ENCODE measurements at regions not wholly inside any gene's neighbourhood (a gene's known extent, or its start where the extent isn't known, plus 50 kb on each side); places are given as distances from the start of the nearest gene placed in this dataset.

DNA sequence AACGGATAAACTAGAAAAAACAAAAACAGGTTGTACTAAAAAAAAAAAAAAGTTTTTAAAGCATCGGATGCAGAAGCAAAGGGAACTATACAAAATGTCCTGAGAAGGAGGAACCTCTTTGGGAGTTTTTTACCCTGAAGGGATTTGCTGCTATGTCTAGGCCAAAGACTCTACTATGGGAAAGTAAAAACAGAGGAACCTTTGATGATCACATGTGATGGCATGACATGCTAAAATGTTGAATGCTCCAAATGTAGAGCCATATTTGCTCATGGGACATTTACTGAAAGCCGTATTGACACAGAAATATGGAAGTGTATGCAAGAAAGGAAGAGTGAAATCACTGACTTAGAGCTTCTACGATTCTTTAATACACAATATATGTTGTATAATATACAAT lies 992.0 kb upstream of the ZEB2 start:
- DNase-seq = no peak

GRCh38 chr2:145503511-145503910 lies 983.6 kb upstream of the ZEB2 start:
- no peak for DNase-seq

DNA sequence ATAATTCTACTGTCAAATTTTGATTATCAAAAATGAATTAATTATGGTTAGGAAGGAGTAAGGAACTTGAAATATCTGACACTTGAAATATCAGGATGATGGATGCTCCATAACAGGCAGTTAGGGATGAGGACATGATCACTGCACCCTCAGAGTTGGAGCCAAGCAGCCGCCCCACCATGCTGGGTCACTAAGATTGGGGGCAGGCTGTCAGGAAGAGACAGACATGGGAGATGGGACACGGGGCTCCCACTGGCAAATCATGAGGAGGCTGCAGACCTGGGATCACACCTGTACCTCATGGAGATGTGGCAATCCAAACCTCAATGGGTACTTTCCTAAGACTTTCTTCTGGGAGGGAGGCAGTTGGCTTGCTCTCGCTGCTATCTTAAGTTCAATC lies 982.0 kb upstream of the ZEB2 start:
- DNase-seq = no peak

GRCh38 chr2:145495590-145495989 lies 975.7 kb upstream of the ZEB2 start:
- DNase-seq = no peak

- DNase-seq = no peak
These were observed 974.5 kb upstream of the ZEB2 start for GRCh38 chr2:145494441-145494840.

GRCh38 chr2:145488571-145488970 lies 968.7 kb upstream of the ZEB2 start:
- no peak for DNase-seq

GRCh38 chr2:145484448-145485097 lies 964.7 kb upstream of the ZEB2 start:
- peak in 1 of 2 experiments; percentile 2 for DNase-seq

GRCh38 chr2:145483854-145484253 lies 963.9 kb upstream of the ZEB2 start:
- no peak for DNase-seq

DNA sequence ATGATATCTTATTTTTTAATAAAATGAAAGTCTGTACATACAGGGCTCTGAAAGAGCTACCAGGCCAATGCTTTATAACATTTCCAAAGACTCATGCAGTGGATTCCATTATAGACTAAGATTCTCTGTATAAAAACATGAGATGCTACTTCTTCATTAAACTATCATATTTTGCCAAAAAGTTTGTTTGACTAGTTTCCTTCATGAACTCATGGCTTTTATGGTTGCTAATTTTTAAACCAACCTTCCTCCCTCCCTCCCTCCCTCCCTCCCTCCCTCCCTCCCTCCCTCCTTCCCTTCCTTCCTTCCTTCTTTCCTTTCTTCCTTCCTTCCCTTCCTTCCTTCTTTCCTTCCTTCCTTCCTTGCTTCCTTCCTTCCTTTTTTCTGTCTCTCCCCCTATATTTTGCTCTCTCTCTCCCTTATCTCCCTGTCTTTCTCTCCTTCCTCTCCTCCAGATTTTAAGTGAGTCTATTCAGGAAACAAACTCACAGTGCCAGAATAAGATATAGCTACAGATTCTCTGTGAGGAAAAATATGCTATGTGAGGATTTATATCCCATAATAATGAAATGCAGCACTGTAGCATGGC lies 961.5 kb upstream of the ZEB2 start:
- DNase-seq = no peak

GRCh38 chr2:145464866-145465265 lies 944.9 kb upstream of the ZEB2 start:
- DNase-seq = no peak

DNA sequence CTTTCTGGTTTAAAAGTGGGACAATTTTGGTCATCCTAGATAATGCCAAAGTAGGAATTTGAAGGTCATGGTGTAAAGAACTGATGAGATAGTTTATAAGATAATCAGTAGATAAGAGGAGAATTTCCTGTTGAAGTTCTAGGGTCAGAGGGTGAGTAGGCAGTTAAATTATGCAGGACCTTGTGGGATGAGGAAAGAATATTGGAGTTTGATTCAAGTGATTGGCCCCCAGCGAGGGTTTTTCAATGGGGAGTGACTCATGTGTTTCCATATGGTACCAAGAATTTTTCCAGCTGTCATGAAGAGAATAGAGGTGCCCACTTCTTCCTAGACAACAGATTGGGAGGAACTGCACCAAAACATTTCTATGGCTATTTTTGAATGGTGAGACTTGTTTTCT lies 940.2 kb upstream of the ZEB2 start:
- peak in 1 of 2 experiments; percentile 66 for DNase-seq

- DNase-seq = peak; percentile 70 to 89
These were observed 911.4 kb upstream of the ZEB2 start for GRCh38 chr2:145431181-145431951.

DNA sequence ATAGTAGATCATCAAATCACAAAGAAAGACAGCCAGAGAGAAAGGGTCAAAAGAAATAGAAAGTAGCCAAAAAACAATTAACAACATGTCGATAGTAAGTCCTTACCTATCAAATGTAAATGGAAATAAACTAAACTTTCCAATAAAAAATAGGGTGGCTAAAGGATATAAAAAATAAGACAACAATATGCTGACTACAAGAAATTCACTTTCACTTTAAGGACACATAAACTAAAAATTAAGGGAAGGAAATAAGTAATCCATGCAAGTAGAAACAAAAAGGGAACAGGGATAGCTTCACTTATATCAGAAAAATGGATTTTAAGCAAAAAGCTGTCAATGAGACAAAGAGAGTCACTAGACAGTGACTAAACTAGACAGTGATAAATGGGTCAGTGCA lies 903.9 kb upstream of the ZEB2 start:
- no peak for DNase-seq

DNA sequence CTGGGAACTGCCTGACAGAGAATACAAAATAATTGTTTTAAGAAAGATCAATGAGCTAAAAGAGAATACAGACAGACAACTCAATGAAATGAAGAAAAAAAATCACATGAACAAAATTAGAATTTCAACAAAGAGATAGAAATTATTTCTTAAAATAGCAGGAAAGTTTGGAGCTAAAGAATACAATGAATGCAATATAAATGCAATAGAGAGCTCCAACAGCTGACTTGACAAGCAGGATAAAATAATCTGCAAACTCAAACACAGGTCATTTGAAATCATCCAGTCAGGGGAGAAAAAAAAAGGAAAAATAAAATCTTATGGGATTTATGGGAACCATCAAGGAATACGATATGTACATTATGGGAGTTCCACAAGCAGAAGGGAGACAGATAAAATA lies 902.7 kb upstream of the ZEB2 start:
- no peak for DNase-seq

- DNase-seq = no peak
These were observed 901.9 kb upstream of the ZEB2 start for GRCh38 chr2:145421841-145422240.

DNA sequence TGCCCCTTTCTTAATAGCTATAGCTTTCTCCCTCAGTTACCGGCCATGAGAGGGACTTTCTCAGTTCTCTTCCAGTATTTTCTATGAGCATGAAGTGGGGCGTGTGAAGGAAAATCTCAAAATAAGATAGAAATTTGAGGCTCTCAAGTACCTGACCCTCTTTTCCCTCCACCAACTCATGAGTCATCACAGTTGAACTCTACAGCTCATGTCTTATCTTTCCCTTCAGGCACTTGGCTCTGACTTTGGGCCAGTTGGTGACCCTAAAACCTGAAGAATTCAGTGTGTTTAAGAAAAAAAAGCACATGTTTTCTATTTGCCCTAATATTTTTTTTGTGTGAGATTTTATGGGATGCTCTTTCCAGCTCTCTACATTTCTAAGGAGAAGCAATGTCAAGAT lies 896.7 kb upstream of the ZEB2 start:
- DNase-seq = no peak

DNA sequence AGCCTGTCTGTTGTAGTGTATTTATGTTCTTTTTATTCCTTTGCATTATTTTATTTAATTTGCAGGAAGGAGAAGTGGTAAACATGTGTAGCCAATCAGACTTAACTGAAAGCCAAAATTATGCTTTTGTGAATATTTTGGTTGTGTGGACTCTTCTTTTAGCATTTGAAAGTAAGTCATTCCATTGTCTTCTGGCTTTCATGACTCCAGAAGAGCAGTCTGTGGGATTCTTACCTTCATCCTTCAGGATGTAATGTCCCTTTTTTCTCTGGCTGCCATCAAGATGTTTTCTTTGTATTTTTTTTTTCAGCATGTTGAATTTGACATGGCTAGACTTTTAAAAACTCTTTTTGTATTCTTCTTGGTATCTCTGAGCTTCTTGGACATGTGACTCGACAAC lies 895.2 kb upstream of the ZEB2 start:
- DNase-seq = no peak

GRCh38 chr2:145413261-145414030 lies 893.5 kb upstream of the ZEB2 start:
- DNase-seq = peak in 1 of 2 experiments; percentile 1

GRCh38 chr2:145412155-145412554 lies 892.2 kb upstream of the ZEB2 start:
- DNase-seq = no peak

DNA sequence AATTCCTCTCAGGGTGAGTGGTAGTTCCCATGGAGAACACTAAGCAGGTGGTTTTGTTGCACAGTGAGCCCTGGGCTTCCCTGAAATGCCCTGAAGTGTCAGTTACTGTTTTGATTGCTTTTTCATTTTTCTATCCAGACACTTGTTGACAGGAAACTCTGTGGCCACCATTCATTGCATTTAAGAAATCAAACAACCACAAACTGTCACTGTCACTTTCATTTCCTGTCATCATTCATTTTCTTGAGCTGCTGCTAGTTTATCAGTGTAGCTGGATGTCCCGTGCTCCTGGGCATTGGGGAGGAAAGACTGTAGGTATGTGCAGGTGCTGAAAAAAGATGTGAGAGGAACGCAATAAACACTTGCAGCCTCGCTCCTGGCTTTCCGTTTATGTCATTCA lies 891.6 kb upstream of the ZEB2 start:
- DNase-seq = no peak

- no peak for DNase-seq
These were observed 890.2 kb upstream of the ZEB2 start for GRCh38 chr2:145410086-145410485.

DNA sequence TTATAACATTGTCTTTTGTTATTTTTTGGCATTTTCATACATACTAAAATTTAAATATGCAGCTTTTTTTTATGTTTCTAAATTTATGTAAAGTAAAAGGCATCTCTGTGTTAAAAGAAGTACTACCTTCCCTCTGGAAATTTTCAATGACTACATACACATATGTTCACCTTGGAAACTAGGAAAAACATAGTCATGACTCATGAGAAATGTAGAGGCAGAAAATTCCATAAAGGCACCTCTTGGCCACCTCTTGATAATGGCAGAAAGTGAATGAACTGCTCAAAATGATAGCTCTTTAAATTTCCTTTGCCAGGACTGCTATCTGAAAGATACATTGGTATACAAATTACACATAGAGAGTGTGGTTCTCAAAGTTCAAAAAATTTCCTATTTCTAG lies 889.1 kb upstream of the ZEB2 start:
- DNase-seq = no peak

DNA sequence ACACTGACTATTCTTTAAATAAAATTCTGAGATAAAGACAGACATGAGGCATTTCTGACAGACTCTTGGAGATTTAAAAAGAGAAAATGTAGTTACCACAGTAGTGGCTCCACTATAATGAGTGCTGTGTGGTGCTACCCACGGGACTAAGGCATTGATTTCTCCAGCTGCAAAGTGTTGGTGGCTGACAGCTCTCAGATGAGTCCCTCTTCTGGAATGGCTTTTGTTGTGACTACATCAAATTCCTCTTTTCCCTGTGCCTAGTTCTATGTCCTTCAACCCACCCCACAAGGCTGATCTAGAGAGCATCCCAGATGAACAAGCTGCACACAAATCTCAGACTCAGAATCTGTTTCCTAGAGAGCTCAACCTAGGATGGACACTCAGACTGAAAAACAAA lies 884.8 kb upstream of the ZEB2 start:
- no peak for DNase-seq
